ENCODE measurements at regions not wholly inside any gene's neighbourhood (a gene's known extent, or its start where the extent isn't known, plus 50 kb on each side); places are given as distances from the start of the nearest gene placed in this dataset.

GRCh38 chr9:7229571-7229970 is 471.8 kb downstream of the KDM4C start:
- no peak for DNase-seq

GRCh38 chr9:7228726-7229125 is 471.0 kb downstream of the KDM4C start:
- DNase-seq, result no peak

GRCh38 chr9:7227951-7228350 is 470.2 kb downstream of the KDM4C start:
- no peak for DNase-seq

GRCh38 chr9:7226007-7226640 is 468.4 kb downstream of the KDM4C start:
- DNase-seq, result no peak

Measured in GF-D8 (cell line).